OCI-M2 (cell line): ENCODE measurements at regions not wholly inside any gene's neighbourhood (a gene's known extent, or its start where the extent isn't known, plus 50 kb on each side); places are given as distances from the start of the nearest gene placed in this dataset.

ENCODE experiments used
- DNase-seq: peaks from one replicate; lab custom pipeline; 2025; ENCODE audit not compliant: unreplicated experiment; lab: John Stamatoyannopoulos, UW

- DNase-seq, result no peak
These were observed 2651.1 kb upstream of the PCDH20 start for GRCh38 chr13:64066711-64067110.

DNA sequence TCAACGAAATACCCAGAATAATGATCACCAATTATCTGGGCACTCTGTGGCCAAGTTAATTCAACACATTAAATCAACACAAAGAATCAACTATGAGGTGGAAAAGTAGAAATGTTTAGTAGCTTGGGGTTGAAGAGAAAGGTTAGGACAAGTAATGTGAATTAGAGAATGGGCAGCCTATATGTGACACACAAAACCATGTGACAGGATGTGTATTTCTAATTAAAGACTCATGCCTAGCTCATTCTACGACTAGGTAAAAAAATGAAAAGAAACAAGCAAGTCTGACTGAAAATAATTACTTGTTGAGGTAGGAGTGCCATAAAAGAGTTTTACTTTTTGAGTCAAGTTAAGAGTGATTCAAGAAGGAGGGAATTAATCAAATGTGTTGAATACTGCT is 2646.0 kb upstream of the PCDH20 start:
- no peak for DNase-seq

- no peak for DNase-seq
These were observed 2641.8 kb upstream of the PCDH20 start for GRCh38 chr13:64057372-64058020.

- no peak for DNase-seq
These were observed 2638.7 kb upstream of the PCDH20 start for GRCh38 chr13:64054321-64054720.

DNA sequence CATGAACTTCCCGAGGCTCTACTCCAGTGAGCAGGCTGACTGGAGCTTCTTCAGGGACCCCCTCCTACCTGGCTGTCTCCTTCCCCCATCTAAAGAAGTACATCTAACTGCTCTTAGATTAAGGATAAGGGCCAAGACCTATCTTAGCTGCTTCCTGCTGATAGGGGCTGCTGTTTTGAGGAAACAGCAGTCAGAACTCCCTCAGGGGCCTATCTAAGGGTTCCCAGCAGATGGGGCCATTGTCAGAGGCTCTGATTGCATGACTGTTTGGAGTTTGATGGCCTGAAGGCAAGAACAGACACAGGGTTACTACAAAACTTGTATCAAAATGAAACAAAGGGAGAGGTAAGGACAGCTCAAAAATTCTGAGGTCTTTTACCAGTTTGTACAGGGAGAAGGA is 2636.9 kb upstream of the PCDH20 start:
- DNase-seq, result no peak

- DNase-seq, result no peak
These were observed 2635.6 kb upstream of the PCDH20 start for GRCh38 chr13:64051278-64051677.

- no peak for DNase-seq
These were observed 2625.6 kb upstream of the PCDH20 start for GRCh38 chr13:64041296-64041695.

DNA sequence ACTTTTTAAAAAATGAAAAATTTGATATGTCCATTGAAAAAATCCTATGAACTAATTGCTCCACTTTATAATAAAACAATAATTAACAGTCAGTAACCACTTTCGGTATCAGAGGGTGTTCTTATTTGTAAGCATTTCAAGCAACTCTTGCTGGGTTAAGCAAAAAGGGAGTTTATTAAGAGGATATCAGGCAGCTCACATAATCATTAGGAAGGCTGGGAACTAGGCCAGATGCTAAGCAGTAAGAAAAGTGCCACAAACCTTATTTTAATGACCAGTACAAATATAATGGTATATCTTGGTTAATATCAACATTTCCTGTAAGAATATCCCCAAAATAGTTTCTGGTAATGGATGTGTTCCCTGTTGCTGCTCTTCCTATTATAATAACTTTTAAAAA is 2618.3 kb upstream of the PCDH20 start:
- DNase-seq, result no peak

DNA sequence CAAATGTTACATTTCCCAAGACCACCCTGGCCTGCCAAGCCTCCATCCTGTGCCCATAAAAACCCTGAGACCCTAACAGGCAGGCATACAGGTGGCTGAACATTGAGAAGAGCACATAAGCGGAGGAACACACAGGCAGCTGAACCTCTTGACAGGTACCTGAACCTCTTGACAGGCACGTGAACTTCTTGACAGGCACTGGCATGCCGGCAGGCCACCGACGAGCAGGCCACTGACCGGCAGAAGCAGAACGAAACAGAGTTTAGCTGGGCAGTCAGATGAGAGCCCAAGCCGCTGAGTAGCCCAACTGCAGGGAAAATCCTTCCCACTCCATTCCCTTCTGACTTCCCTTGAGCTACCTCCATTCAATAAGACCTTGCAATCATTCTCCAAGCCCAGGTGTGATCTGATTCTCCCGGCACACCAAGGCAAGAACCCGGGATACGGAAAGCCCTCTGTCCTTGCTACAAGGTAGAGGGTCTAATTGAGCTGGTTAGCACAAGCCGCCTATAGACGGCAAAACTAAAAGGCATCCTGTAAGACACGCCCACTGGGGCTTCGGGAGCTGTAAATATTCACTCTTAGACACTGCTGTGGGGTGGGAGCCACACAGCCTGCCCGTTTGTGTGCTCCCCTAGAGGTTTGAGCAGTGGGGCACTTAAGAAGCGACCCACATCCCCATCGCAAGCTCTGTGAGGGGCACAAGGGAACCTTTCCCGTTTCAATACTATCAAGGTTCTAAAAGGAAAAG is 2613.9 kb upstream of the PCDH20 start:
- no peak for DNase-seq

DNA sequence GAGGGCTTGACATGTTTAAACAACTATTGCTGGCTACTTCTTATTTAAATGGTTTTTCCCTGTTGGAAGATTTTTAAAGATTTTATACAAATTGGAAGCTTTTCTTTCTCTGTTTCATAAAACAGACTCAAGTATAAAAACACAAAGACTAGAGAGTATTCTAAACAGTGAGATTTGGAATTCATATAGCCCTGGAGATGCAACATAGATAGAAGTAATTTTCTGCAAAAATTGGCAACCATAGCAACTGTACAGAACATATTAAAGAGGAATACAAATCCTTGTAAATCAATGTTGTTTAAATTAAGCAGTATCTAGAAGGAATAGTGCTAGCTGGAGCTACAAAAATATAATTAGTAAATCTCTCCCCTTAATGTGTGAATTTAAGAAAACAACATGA is 2612.9 kb upstream of the PCDH20 start:
- no peak for DNase-seq

- no peak for DNase-seq
These were observed 2604.5 kb upstream of the PCDH20 start for GRCh38 chr13:64020126-64020525.

GRCh38 chr13:64007339-64007738 is 2591.7 kb upstream of the PCDH20 start:
- no peak for DNase-seq

- no peak for DNase-seq
These were observed 2584.7 kb upstream of the PCDH20 start for GRCh38 chr13:64000321-64000720.

GRCh38 chr13:63999614-64000305 is 2584.1 kb upstream of the PCDH20 start:
- DNase-seq, result no peak

DNA sequence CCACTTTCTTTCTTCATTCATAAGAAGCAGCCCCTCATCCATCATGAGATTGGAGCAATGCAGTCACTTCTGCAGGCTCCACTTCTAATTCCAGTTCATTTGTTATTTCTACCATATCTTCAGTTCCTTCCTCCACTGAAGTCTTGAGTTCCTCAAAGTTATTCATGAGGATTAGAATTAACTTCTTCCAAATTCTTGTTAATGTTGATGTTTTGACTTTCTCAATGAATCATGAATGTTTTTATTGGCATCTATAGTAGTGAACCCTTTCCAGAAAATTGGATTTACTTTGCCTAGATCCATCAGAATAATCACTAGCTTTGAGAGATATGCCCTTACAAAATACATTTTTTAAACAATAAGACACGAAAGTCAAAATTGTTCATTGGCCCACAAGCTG is 2567.7 kb upstream of the PCDH20 start:
- DNase-seq, result no peak

DNA sequence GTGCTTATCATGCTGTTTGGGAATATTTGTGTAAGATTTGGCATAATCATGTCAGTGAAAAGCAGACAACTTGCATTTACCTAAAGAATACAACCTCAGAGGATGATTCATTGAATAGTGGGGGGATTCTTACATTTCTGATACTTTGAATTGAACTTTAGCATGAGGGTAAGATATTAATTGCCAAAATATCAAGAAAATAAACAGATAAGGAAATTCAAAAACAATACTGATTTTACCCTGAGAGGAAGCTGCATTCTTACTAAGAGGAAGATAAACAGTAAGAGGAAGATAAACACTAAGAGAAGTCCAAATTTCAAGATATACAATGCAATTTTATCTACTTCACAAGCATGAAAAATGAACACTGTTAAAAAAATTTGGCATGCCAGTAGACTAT is 2564.3 kb upstream of the PCDH20 start:
- DNase-seq, result no peak

DNA sequence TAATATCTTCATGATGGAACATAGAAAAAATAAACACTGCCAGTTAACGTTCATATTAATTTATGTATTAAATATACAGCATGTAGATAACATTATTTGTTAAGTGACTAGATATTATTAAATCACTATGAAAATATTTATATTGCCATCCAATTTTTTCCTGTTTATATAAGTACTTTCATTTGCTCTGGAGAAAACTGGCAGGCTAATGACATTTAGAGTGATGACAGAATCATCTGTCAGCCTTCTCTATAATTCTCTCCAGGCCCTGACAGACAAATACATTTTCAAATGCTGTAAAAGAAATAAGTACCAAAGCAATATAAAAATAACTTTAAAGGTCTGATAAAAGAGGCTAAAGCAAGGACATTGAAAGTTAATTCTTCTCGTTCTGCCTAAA is 2556.7 kb upstream of the PCDH20 start:
- no peak for DNase-seq

GRCh38 chr13:63954683-63955082 is 2539.0 kb upstream of the PCDH20 start:
- DNase-seq, result no peak

GRCh38 chr13:63948045-63948444 is 2532.4 kb upstream of the PCDH20 start:
- DNase-seq, result no peak

GRCh38 chr13:63944911-63945310 is 2529.3 kb upstream of the PCDH20 start:
- DNase-seq, result no peak

- no peak for DNase-seq
These were observed 2526.7 kb upstream of the PCDH20 start for GRCh38 chr13:63942372-63942771.

DNA sequence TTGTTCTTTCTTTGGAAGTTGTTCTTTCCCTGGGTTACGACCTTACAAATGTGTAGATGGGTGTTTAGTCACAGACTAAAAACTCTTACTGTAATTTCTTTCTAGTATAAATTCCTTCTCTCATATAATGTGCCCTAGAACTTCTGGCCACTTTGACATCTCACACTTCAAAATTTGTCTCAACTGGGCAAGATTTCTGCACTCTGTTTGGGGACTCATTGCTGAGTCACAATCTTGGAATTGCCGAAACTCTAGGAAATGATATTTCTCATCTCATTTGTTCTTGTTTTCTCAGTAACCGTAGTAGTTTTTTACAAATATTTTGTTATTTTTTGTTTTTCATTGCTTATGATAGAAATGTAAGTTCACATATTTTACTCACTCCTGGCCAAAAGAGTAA is 2523.2 kb upstream of the PCDH20 start:
- DNase-seq, result no peak
